ENCODE measurements at regions not wholly inside any gene's neighbourhood (a gene's known extent, or its start where the extent isn't known, plus 50 kb on each side); places are given as distances from the start of the nearest gene placed in this dataset.
"Not testable (repeated sequence)": the region's sequence is repeated elsewhere in the genome, so short reads cannot be mapped to it uniquely, and the experiment has no call there.

DNA sequence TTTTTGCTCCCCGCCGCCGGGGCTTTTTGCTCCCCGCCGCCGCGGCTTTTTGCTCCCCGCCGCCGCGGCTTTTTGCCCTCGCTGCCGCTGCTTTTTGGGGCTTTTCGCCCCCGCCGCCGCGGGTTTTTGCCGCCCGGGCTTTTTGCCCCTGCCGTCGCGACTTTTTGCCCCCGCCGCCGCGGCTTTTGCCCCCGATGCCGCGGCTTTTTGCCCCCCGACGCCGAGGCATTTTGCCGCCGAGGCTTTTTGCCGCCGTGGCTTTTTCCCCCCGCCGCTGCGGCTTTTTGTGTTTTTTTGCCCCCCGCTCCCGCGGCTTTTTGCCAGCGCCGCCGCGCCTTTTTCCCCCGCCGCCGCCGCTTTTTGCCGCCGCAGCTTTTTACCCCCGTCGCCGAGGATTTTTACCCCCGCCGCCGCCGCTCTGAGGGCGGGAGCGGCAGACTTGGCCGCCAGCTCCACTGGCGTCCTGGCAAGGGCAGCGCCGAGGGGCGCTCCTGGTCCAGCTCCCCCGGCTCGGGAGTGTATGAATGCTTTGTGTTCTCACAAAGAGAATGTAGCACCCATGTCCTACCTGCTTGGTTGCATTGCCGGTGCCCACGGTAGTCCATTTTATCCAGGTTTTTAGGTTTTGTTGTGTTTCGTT is 151.7 kb downstream of the KCNJ18 start:
- H3K27ac ChIP-seq, result no peak overlapping the region
- H3K4me3 ChIP-seq (ENCODE audit: low read depth in 1 of 2, low read length in 1 of 2), result no peak overlapping the region
- H3K36me3 ChIP-seq, result no peaks in the 10 kb centered on the region
- peaks cover 54% of the 10 kb centered on the region for H3K27me3 ChIP-seq
- TF ChIP-seq, protein P1, sequence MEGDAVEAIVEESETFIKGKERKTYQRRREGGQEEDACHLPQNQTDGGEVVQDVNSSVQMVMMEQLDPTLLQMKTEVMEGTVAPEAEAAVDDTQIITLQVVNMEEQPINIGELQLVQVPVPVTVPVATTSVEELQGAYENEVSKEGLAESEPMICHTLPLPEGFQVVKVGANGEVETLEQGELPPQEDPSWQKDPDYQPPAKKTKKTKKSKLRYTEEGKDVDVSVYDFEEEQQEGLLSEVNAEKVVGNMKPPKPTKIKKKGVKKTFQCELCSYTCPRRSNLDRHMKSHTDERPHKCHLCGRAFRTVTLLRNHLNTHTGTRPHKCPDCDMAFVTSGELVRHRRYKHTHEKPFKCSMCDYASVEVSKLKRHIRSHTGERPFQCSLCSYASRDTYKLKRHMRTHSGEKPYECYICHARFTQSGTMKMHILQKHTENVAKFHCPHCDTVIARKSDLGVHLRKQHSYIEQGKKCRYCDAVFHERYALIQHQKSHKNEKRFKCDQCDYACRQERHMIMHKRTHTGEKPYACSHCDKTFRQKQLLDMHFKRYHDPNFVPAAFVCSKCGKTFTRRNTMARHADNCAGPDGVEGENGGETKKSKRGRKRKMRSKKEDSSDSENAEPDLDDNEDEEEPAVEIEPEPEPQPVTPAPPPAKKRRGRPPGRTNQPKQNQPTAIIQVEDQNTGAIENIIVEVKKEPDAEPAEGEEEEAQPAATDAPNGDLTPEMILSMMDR (IDR thresholded peaks at IDR 0.05), result no peak
- H3K4me1 ChIP-seq (ENCODE audit: control insufficient read depth in 1 of 2, insufficient read depth in 1 of 2, low read depth in 1 of 2, low read length in 1 of 2), result no peaks in the 10 kb centered on the region
- H3K9me3 ChIP-seq, result peaks cover 18% of the 10 kb centered on the region

DNA sequence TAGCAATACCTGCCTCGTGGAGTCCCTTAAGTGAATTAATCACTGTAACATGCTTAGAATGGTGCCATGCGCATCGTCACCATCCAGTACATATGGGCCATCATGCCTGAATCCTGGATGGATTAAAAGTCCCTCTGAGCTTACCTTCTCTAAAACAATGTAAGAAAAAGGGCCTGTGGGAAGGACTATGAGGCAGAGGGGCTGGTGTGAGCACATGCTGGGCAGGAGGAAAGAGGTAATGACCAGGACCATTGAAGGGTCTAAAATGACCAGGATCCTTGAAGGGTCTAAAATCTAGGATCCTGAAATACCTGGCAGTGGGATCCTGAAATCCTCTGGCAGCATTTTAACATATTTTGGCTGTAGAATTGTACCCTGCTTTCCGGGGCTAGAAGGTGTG is 156.2 kb downstream of the KCNJ18 start:
- not testable (repeated sequence) for H3K36me3 ChIP-seq; H3K4me3 ChIP-seq (ENCODE audit: low read depth in 1 of 2, low read length in 1 of 2); H3K27ac ChIP-seq; H3K9me3 ChIP-seq; H3K4me1 ChIP-seq (ENCODE audit: control insufficient read depth in 1 of 2, insufficient read depth in 1 of 2, low read depth in 1 of 2, low read length in 1 of 2)
- H3K27me3 ChIP-seq, result peaks cover 14% of the 10 kb centered on the region

DNA sequence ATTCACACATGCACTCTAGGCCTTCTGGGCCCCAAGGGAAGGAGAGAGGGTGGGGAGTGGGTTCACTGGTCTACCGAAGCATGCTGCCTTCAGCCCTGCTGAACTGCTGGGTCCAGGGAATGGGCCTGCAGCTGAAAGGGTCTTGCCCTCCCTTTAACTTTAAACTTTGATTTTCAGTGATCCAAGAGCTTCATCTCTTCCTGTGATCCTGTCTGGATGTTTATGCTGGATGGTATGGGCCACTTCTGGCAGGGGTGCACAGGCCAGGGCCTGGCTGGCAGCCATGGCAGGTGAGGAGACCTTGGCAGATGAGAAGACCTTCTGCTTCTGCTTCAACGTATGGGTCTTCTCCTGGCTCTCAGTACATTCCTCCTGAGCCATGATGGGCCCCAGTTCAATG is 156.7 kb downstream of the KCNJ18 start:
- H3K4me1 ChIP-seq (ENCODE audit: control insufficient read depth in 1 of 2, insufficient read depth in 1 of 2, low read depth in 1 of 2, low read length in 1 of 2); H3K9me3 ChIP-seq; H3K4me3 ChIP-seq (ENCODE audit: low read depth in 1 of 2, low read length in 1 of 2); H3K27me3 ChIP-seq; H3K36me3 ChIP-seq; H3K27ac ChIP-seq: not testable (repeated sequence)

DNA sequence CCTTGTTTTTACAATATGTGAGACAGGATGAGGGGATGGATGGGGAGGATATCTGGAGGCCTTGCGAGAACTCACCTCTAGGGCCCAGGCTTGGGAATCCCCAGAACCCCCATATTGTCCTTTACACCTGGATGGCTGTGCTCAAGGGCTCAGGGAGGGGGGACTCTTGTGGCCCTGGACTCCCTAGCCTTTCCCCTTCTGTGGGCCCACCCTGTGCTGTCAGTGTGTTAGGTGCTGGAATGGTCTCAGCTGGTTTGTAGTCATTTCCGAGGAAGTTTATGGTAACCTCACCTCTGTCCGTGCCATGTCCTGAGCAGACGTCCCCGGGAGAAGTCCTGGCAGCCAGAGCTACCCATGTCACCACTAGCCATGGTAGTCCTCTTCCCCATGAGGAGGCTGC is 158.3 kb downstream of the KCNJ18 start:
- not testable (repeated sequence) for H3K27ac ChIP-seq; H3K27me3 ChIP-seq; H3K9me3 ChIP-seq; H3K4me3 ChIP-seq (ENCODE audit: low read depth in 1 of 2, low read length in 1 of 2); H3K36me3 ChIP-seq; H3K4me1 ChIP-seq (ENCODE audit: control insufficient read depth in 1 of 2, insufficient read depth in 1 of 2, low read depth in 1 of 2, low read length in 1 of 2)

Data from neutrophil (primary cell).